Duodenal mucosa (tissue), 2 donors: ENCODE measurements at regions not wholly inside any gene's neighbourhood (a gene's known extent, or its start where the extent isn't known, plus 50 kb on each side); places are given as distances from the start of the nearest gene placed in this dataset.

Experiments used
- H3K27ac ChIP-seq: one replicate; pipeline ENCODE4 v1.7.0; 2013; ENCODE audit warnings: low read depth, low read length
- H3K27me3 ChIP-seq, 2 donors: one replicate each; pipeline ENCODE4 v1.7.0; 2013; ENCODE audit warnings: low read length in 2 of 2, control low read depth in 1 of 2; ENCODE audit not compliant: insufficient read depth in 2 of 2, control insufficient read depth in 1 of 2
- H3K36me3 ChIP-seq, 2 donors: one replicate each; pipeline ENCODE4 v1.7.0; 2013; ENCODE audit warnings: low read length in 2 of 2, control low read depth in 1 of 2; ENCODE audit not compliant: insufficient read depth in 2 of 2, control insufficient read depth in 1 of 2
- H3K4me1 ChIP-seq, 2 donors: one replicate each; pipeline ENCODE4 v1.7.0; 2013; ENCODE audit warnings: low read length in 2 of 2, control low read depth in 1 of 2; ENCODE audit not compliant: insufficient read depth in 2 of 2, control insufficient read depth in 1 of 2
- H3K4me3 ChIP-seq, 2 donors: one replicate each; pipeline ENCODE4 v1.7.0; 2013; ENCODE audit warnings: low read length in 2 of 2, low read depth in 1 of 2
- H3K9ac ChIP-seq, 2 donors: one replicate each; pipeline ENCODE4 v1.7.0; 2013; ENCODE audit warnings: low read length in 2 of 2, low read depth in 1 of 2
- H3K9me3 ChIP-seq, 2 donors: one replicate each; pipeline ENCODE4 v1.7.0; 2013; ENCODE audit warnings: low read length in 2 of 2, control low read depth in 1 of 2; ENCODE audit not compliant: control insufficient read depth in 1 of 2

GRCh38 chr6:71395731-71396409 lies 107.3 kb downstream of the OGFRL1 start:
- Histone ChIP-seq H3K27me3 (no peaks in the 10 kb centered on the region), H3K9me3 (no peaks in the 10 kb centered on the region), H3K36me3 (no peaks in the 10 kb centered on the region), H3K4me1 (no peaks in the 10 kb centered on the region), H3K9ac (no peak overlapping the region), H3K4me3 (no peak overlapping the region), H3K27ac (no peak overlapping the region)

GRCh38 chr6:71396410-71396801 lies 107.8 kb downstream of the OGFRL1 start:
- H3K4me3 ChIP-seq = no peak overlapping the region
- H3K27me3 ChIP-seq = no peaks in the 10 kb centered on the region
- no peaks in the 10 kb centered on the region for H3K9me3 ChIP-seq
- no peak overlapping the region for H3K27ac ChIP-seq
- no peaks in the 10 kb centered on the region for H3K36me3 ChIP-seq
- H3K9ac ChIP-seq = no peak overlapping the region
- no peaks in the 10 kb centered on the region for H3K4me1 ChIP-seq

GRCh38 chr6:71399279-71399678 lies 110.7 kb downstream of the OGFRL1 start:
- Histone ChIP-seq H3K9me3 (no peaks in the 10 kb centered on the region), H3K36me3 (no peaks in the 10 kb centered on the region), H3K4me3 (no peak overlapping the region), H3K27me3 (no peaks in the 10 kb centered on the region), H3K4me1 (peaks cover 0 to 11% of the 10 kb centered on the region in 2 donors), H3K27ac (no peak overlapping the region), H3K9ac (no peak overlapping the region)

GRCh38 chr6:71400852-71401251 lies 112.2 kb downstream of the OGFRL1 start:
- no peak overlapping the region for H3K27ac ChIP-seq
- no peak overlapping the region for H3K9ac ChIP-seq
- H3K4me1 ChIP-seq = peaks cover 0 to 17% of the 10 kb centered on the region in 2 donors
- H3K4me3 ChIP-seq = no peak overlapping the region
- H3K9me3 ChIP-seq = no peaks in the 10 kb centered on the region
- no peaks in the 10 kb centered on the region for H3K27me3 ChIP-seq
- no peaks in the 10 kb centered on the region for H3K36me3 ChIP-seq

GRCh38 chr6:71402096-71402495 lies 113.5 kb downstream of the OGFRL1 start:
- Histone ChIP-seq H3K36me3 (no peaks in the 10 kb centered on the region), H3K27me3 (no peaks in the 10 kb centered on the region), H3K27ac (no peak overlapping the region), H3K9me3 (no peaks in the 10 kb centered on the region), H3K9ac (no peak overlapping the region), H3K4me3 (no peak overlapping the region), H3K4me1 (peaks cover 0 to 17% of the 10 kb centered on the region in 2 donors)

- Histone ChIP-seq H3K9ac (peak overlapping the region in 1 of 2 donors; percentile 24), H3K4me1 (peaks cover 0 to 17% of the 10 kb centered on the region in 2 donors), H3K27ac (peak overlapping the region; percentile 70), H3K9me3 (no peaks in the 10 kb centered on the region), H3K36me3 (no peaks in the 10 kb centered on the region), H3K4me3 (peak overlapping the region in 1 of 2 donors; percentile 6), H3K27me3 (no peaks in the 10 kb centered on the region)
These were observed 115.0 kb downstream of the OGFRL1 start for GRCh38 chr6:71403422-71404134.

GRCh38 chr6:71404145-71404966 lies 115.7 kb downstream of the OGFRL1 start:
- no peaks in the 10 kb centered on the region for H3K36me3 ChIP-seq
- peak overlapping the region in 1 of 2 donors; percentile 6 for H3K4me3 ChIP-seq
- H3K9ac ChIP-seq = peak overlapping the region in 1 of 2 donors; percentile 24
- H3K27ac ChIP-seq = no peak overlapping the region
- no peaks in the 10 kb centered on the region for H3K27me3 ChIP-seq
- no peaks in the 10 kb centered on the region for H3K9me3 ChIP-seq
- peaks cover 0 to 17% of the 10 kb centered on the region in 2 donors for H3K4me1 ChIP-seq

GRCh38 chr6:71404967-71405278 lies 116.3 kb downstream of the OGFRL1 start:
- H3K36me3 ChIP-seq = no peaks in the 10 kb centered on the region
- H3K27me3 ChIP-seq = no peaks in the 10 kb centered on the region
- no peak overlapping the region for H3K9ac ChIP-seq
- H3K4me1 ChIP-seq = peaks cover 0 to 17% of the 10 kb centered on the region in 2 donors
- H3K27ac ChIP-seq = no peak overlapping the region
- H3K4me3 ChIP-seq = no peak overlapping the region
- H3K9me3 ChIP-seq = no peaks in the 10 kb centered on the region

- Histone ChIP-seq H3K9me3 (no peaks in the 10 kb centered on the region), H3K4me1 (peaks cover 0 to 17% of the 10 kb centered on the region in 2 donors), H3K36me3 (no peaks in the 10 kb centered on the region), H3K9ac (no peak overlapping the region), H3K4me3 (no peak overlapping the region), H3K27me3 (no peaks in the 10 kb centered on the region), H3K27ac (no peak overlapping the region)
These were observed 116.8 kb downstream of the OGFRL1 start for GRCh38 chr6:71405416-71405815.
